Neural progenitor cell (in vitro differentiated cells): ENCODE measurements at regions not wholly inside any gene's neighbourhood (a gene's known extent, or its start where the extent isn't known, plus 50 kb on each side); places are given as distances from the start of the nearest gene placed in this dataset.

Experiments
- CTCF ChIP-seq: fragments of 200-600 bp; sonication (generic); IDR thresholded peaks from 2 replicates; pipeline ENCODE4 v1.5.1; 2017; ENCODE audit warnings: antibody characterized with exemption, mild to moderate bottlenecking
- EZH2 ChIP-seq: fragments of 200-600 bp; sonication (generic); IDR thresholded peaks from 2 replicates; pipeline ENCODE4 v1.6.1; 2017; ENCODE audit warnings: antibody characterized with exemption, mild to moderate bottlenecking, moderate library complexity

GRCh38 chr12:69068448-69068847 is 135.5 kb upstream of the CPM start:
- TF ChIP-seq EZH2, result no peak
- TF ChIP-seq CTCF, result no peak
